HFFc6 (cell line): ENCODE measurements at regions not wholly inside any gene's neighbourhood (a gene's known extent, or its start where the extent isn't known, plus 50 kb on each side); places are given as distances from the start of the nearest gene placed in this dataset.

Source experiments
- DNase-seq: peaks from one replicate; pipeline ENCODE4 v3.0.0-alpha.2; 2018
- H3K27ac Mint-ChIP-seq: 2 replicates; pipeline ENCODE4 v1.8.0; 2020; ENCODE audit warnings: mild to moderate bottlenecking, mixed read lengths
- H3K27me3 Mint-ChIP-seq: 2 replicates; pipeline ENCODE4 v1.8.0; 2021; ENCODE audit warnings: mild to moderate bottlenecking, moderate library complexity, mixed read lengths; ENCODE audit not compliant: insufficient read depth
- H3K36me3 Mint-ChIP-seq: 2 replicates; pipeline ENCODE4 v1.8.0; 2021; ENCODE audit warnings: low read depth, mixed read lengths
- H3K4me1 Mint-ChIP-seq: 2 replicates; pipeline ENCODE4 v1.8.0; 2020; ENCODE audit warnings: low read depth, mixed read lengths
- H3K4me3 Mint-ChIP-seq: 2 replicates; pipeline ENCODE4 v1.8.0; 2020; ENCODE audit warnings: mild to moderate bottlenecking, moderate library complexity, mixed read lengths
- H3K9me3 Mint-ChIP-seq: 2 replicates; pipeline ENCODE4 v1.8.0; 2020; ENCODE audit warnings: mild to moderate bottlenecking, mixed read lengths
- TF ChIP-seq, protein P1 (sequence below): fragments of 200-600 bp; sonication (generic); IDR thresholded peaks from 2 replicates; pipeline ENCODE4 v1.5.0; 2021; ENCODE audit warnings: antibody characterized with exemption, mild to moderate bottlenecking

DNA sequence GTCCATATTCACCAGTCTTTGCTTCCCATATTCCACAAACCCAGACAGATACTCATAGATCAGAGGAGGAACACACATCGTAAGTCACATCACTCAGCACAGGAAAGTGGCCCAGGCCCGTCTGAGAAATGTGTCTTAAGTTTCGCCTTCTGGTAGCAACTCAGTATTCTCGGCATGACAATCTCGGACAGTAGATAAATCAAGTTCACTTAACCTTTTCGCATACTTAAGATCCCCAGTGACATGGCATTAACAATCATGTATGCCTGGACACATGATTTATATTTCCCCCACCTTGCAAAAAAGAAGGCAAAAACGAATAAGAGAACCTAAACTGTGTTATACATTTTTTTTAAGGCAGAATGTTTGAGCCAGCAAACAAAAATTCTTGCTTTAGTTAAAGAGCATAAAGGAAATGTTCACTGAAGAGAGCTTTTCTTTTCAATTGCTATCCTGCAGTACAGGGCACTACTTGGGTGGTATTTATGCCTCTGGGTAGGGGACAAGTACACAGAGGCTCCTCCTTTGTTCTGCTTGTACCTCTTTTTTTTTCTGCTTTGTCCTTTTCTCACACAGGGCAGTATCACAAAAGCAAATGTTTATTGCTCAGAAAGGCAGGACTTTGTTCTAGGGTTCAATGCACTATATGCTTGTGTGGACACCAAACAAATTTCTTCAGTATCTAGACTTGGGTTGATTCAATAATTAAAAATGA is 360.6 kb downstream of the TDRD3 start:
- Mint-ChIP-seq H3K27ac (no peak overlapping the region), H3K4me1 (no peaks in the 10 kb centered on the region)
- TF ChIP-seq, protein P1, sequence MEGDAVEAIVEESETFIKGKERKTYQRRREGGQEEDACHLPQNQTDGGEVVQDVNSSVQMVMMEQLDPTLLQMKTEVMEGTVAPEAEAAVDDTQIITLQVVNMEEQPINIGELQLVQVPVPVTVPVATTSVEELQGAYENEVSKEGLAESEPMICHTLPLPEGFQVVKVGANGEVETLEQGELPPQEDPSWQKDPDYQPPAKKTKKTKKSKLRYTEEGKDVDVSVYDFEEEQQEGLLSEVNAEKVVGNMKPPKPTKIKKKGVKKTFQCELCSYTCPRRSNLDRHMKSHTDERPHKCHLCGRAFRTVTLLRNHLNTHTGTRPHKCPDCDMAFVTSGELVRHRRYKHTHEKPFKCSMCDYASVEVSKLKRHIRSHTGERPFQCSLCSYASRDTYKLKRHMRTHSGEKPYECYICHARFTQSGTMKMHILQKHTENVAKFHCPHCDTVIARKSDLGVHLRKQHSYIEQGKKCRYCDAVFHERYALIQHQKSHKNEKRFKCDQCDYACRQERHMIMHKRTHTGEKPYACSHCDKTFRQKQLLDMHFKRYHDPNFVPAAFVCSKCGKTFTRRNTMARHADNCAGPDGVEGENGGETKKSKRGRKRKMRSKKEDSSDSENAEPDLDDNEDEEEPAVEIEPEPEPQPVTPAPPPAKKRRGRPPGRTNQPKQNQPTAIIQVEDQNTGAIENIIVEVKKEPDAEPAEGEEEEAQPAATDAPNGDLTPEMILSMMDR, result no peak

DNA sequence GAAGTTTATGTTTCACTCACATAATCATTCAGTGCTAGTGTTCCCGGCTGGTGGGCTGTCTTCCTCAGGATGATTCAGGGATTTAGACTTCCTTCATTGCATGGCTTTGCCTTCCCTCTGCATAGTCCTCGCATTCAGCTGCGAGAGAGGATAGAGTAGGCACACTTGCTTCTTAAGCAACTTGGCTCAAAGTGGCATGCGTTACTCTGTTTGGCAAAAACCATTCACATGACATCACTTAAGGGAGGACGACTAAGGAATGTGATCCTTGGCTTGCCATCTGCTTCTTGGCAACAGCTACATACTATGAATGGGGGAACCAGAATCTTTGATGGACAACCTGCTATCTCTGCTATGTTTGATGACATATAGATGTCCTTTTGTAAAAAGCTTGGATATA is 359.3 kb downstream of the TDRD3 start:
- no peaks in the 10 kb centered on the region; the same call in 1 of the 2 replicates for H3K36me3 Mint-ChIP-seq
- H3K9me3 Mint-ChIP-seq, result peaks cover 41% of the 10 kb centered on the region
- H3K27ac Mint-ChIP-seq, result no peak overlapping the region
- DNase-seq, result no peak
- H3K27me3 Mint-ChIP-seq, result no peaks in the 10 kb centered on the region
- no peaks in the 10 kb centered on the region for H3K4me1 Mint-ChIP-seq
- TF ChIP-seq, protein P1, result no peak
- H3K4me3 Mint-ChIP-seq, result no peak overlapping the region

More for the DNA sequence above, 360.6 kb downstream of the TDRD3 start:
- H3K4me3 Mint-ChIP-seq, result no peak overlapping the region
- H3K9me3 Mint-ChIP-seq, result peaks cover 45% of the 10 kb centered on the region
- H3K36me3 Mint-ChIP-seq, result no peaks in the 10 kb centered on the region; the same call in 1 of the 2 replicates
- H3K27me3 Mint-ChIP-seq, result no peaks in the 10 kb centered on the region
- DNase-seq, result no peak

DNA sequence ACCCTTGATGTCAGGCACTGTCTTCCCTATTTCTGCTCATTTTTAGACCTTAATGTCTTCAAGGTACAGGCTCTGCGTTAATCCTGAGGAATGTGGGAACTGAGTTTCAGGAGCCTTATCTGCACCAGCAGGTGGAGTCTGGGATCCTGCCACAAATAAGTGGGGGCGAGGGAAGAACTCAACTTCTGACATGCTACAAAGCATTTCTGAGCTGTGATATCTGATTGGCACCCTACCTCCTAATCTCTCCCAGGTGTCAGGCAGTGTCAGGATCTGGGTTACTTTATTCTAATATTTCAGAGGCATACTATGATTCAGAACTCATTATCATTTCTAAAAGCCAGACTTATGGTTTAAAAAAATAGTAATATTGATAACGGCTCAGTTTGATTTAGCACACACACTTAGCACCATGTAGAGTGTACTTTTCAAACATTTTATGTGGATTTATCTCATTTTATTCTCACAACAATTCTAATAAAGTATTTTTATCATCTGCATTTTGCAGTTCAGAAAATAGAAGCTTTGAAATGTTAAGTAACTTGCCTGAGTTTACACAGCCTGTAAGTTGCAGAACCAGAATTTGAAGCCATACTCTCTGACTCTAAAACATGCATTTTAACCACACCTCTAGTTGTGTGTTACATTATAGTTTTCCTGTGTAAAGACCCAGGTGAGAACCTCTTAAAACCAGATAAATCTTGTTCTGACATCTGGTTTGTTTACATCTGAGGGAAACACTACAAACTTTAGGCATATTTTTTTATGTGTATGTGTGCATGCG is 358.6 kb downstream of the TDRD3 start:
- Mint-ChIP-seq H3K4me3 (no peak overlapping the region), H3K9me3 (peaks cover 39% of the 10 kb centered on the region), H3K27ac (no peak overlapping the region), H3K27me3 (no peaks in the 10 kb centered on the region), H3K36me3 (no peaks in the 10 kb centered on the region; the same call in 1 of the 2 replicates), H3K4me1 (no peaks in the 10 kb centered on the region)
- TF ChIP-seq, protein P1, result no peak
- DNase-seq, result no peak

DNA sequence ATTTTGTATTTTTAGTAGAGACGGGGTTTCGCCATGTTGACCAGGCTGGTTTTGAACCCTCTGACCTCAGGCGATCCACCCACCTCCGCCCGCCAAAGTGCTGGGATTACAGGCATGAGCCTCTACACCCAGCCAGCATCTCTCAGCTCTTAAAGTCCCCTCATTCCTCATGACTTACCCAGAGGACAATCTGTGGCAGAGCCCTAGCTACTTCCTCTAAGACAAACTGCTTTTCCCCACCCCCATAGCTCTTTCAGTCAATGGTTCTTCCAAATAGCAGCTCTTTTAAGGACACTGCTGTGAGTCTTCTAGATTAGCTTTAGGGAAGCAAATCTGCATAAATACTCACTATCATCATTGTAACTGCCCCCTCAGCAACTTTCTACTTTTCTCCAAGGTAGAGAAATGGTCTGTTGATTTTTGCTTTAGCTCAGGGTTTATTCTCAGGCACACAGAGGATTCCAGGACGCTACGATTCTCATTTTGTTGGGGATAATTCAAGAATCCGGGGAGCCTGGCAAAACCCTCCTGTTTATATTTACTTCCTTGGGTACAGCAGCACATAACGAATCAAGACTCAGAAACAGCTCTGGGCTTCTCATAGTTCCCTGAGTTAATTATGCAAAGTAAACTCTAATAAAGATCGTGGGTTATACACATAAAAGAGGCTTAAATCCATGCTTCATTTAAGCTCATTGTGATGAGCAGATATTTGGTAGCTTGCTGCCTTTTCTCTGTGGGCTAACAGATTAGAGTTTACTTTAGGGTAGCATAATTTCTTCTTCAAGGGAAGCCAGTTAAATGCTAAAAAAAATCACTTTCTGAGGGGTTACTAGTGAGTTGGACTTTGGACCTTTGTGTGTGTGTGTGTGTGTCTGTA is 357.4 kb downstream of the TDRD3 start:
- H3K27ac Mint-ChIP-seq, result no peak overlapping the region
- H3K27me3 Mint-ChIP-seq, result no peaks in the 10 kb centered on the region

DNA sequence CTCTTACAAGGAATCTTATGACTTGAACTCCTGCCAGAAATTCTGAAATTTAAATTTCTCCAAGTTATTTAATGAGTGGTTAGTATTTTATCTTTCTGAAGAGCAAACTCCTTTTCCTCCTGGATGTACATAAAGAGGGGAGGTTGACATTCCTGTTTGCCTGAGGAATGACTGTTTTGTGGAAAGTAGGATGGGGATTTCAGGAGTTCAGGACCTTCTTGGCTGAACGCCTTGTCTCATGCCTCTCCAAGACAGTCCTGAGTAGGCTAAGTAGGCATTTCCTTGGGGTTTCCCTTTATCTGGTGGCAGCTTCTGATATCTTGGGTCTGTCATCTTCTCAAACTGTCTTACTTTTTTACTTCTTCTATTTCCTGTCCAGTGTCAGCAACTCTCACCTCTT is 356.6 kb downstream of the TDRD3 start:
- Mint-ChIP-seq H3K9me3 (peaks cover 39% of the 10 kb centered on the region), H3K36me3 (no peaks in the 10 kb centered on the region; the same call in 1 of the 2 replicates), H3K27ac (no peak overlapping the region), H3K4me1 (no peaks in the 10 kb centered on the region), H3K4me3 (no peak overlapping the region), H3K27me3 (no peaks in the 10 kb centered on the region)
- no peak for DNase-seq
- TF ChIP-seq, protein P1, result no peak

More for the DNA sequence above, 357.4 kb downstream of the TDRD3 start:
- Mint-ChIP-seq H3K36me3 (no peaks in the 10 kb centered on the region; the same call in 1 of the 2 replicates), H3K4me3 (no peak overlapping the region), H3K9me3 (peaks cover 39% of the 10 kb centered on the region), H3K4me1 (no peaks in the 10 kb centered on the region)
- TF ChIP-seq, protein P1, result no peak
- DNase-seq, result no peak
